ENCODE measurements at regions not wholly inside any gene's neighbourhood (a gene's known extent, or its start where the extent isn't known, plus 50 kb on each side); places are given as distances from the start of the nearest gene placed in this dataset.

GRCh38 chr5:167261309-167262100 lies 1029.9 kb upstream of the WWC1 start:
- peak; percentile 38; the same call in 1 of the 2 replicates for TF ChIP-seq CTCF (IDR thresholded peaks at IDR 0.05)
- no peak for TF ChIP-seq ZFX (IDR thresholded peaks at IDR 0.05; ENCODE audit: borderline replicate concordance)
- no peak overlapping the region for H3K27ac ChIP-seq

GRCh38 chr5:167263185-167263584 lies 1028.3 kb upstream of the WWC1 start:
- no peak overlapping the region for H3K27ac ChIP-seq
- TF ChIP-seq ZFX (IDR thresholded peaks at IDR 0.05; ENCODE audit: borderline replicate concordance) (no peak), CTCF (IDR thresholded peaks at IDR 0.05) (no peak)

- no peak for TF ChIP-seq CTCF (IDR thresholded peaks at IDR 0.05)
- TF ChIP-seq ZFX (IDR thresholded peaks at IDR 0.05; ENCODE audit: borderline replicate concordance) = no peak
Measured at GRCh38 chr5:167264348-167264747, 1027.1 kb upstream of the WWC1 start.

DNA sequence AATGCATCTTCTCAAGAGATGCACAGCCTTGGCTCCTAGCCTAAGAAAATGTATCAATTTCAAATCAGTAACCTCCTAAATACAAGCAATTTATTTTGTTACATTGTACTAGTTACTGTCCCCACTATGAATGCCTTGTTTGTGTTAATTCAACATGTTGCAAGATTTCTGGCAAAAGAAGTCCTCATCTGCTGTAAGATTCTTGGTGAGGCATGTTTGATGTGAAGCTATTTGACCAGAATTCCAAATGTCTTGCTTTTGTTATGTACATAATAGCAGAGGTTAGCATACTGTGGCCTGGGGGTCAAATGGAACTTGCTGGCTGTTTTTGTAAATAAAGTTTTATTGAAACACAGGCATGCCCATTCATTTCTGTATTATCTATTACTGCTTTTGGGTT lies 1023.1 kb upstream of the WWC1 start:
- no peak overlapping the region for H3K27ac ChIP-seq
- no peak for TF ChIP-seq ZFX (IDR thresholded peaks at IDR 0.05; ENCODE audit: borderline replicate concordance)
- no peak for TF ChIP-seq CTCF (IDR thresholded peaks at IDR 0.05)

More at GRCh38 chr5:167264348-167264747, 1027.1 kb upstream of the WWC1 start:
- no peak overlapping the region for H3K27ac ChIP-seq

GRCh38 chr5:167269146-167269545 lies 1022.3 kb upstream of the WWC1 start:
- TF ChIP-seq ZFX (IDR thresholded peaks at IDR 0.05; ENCODE audit: borderline replicate concordance) = no peak
- no peak for TF ChIP-seq CTCF (IDR thresholded peaks at IDR 0.05)
- H3K27ac ChIP-seq = no peak overlapping the region

DNA sequence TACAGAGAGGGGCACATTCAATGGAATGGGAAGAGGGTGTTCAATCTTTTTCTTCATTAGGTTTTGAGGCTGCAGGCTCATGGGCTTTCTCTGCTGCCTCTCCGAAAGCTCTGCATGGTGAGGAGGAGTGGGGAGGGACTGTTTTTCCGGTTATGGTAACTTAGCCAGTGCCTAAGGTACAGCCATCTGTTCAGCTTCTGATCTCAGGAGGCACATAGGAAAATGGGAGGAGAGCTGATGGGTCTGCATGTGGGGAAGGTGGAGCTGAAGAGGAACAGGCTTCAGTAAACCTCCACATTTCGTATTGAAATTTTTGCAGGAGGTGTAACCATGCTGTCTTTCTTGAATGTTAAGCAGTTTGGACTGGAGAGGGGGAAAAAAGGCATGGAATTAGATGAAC lies 1020.4 kb upstream of the WWC1 start:
- H3K27ac ChIP-seq = no peak overlapping the region
- TF ChIP-seq ZFX (IDR thresholded peaks at IDR 0.05; ENCODE audit: borderline replicate concordance) (no peak), CTCF (IDR thresholded peaks at IDR 0.05) (no peak)

- H3K27ac ChIP-seq = no peak overlapping the region
- TF ChIP-seq ZFX (IDR thresholded peaks at IDR 0.05; ENCODE audit: borderline replicate concordance) (no peak), CTCF (IDR thresholded peaks at IDR 0.05) (no peak)
Measured at GRCh38 chr5:167271511-167271910, 1019.9 kb upstream of the WWC1 start.
